ENCODE measurements at regions not wholly inside any gene's neighbourhood (a gene's known extent, or its start where the extent isn't known, plus 50 kb on each side); places are given as distances from the start of the nearest gene placed in this dataset.
"Not testable (repeated sequence)": the region's sequence is repeated elsewhere in the genome, so short reads cannot be mapped to it uniquely, and the experiment has no call there.

- DNase-seq = no peak
Observed at GRCh38 chr14:43143106-43143505, 1364.0 kb downstream of the FSCB start.

- no peak for DNase-seq
Observed at GRCh38 chr14:43141636-43142191, 1365.4 kb downstream of the FSCB start.

- no peak for DNase-seq
Observed at GRCh38 chr14:43140453-43140852, 1366.6 kb downstream of the FSCB start.

- no peak for DNase-seq
Observed at GRCh38 chr14:43135877-43136411, 1371.1 kb downstream of the FSCB start.

- no peak for DNase-seq
Observed at GRCh38 chr14:43132441-43132840, 1374.6 kb downstream of the FSCB start.

DNA sequence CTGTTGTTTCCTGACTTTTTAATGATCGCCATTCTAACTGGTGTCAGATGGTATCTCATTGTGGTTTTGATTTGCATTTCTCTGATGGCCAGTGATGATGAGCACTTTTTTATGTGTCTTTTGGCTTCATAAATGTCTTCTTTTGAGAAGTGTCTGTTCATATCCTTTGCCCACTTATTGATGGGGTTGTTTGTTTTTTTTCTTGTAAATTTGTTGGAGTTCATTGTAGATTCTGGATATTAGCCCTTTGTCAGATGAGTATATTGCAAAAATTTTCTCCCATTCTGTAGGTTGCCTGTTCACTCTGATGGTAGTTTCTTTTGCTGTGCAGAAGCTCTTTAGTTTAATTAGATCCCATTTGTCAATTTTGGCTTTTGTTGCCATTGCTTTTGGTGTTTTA, 1378.7 kb downstream of the FSCB start:
- DNase-seq = not testable (repeated sequence)

- DNase-seq = not testable (repeated sequence)
Observed at GRCh38 chr14:43127874-43128273, 1379.2 kb downstream of the FSCB start.

GRCh38 chr14:43123544-43123943, 1383.5 kb downstream of the FSCB start:
- no peak for DNase-seq

DNA sequence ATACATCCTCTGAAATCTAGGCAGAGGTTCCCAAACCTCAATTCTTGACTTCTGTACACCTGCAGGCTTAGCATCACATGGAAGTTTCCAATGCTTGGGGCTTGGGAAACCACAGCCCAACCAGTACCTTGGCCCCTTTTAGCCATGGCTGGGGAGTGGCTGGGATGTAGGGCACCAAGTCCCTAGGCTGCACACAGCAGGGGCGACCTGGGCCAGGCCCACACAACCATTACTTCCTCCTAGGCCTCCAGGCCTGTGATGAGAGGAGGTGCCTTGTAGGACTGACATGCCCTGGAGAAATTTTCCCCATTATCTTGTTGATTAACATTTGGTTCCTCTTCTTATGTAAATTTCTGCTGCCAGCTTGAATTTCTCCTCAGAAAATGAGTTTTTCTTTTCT, 1387.4 kb downstream of the FSCB start:
- no peak for DNase-seq

- DNase-seq = no peak
Observed at GRCh38 chr14:43116341-43116740, 1390.7 kb downstream of the FSCB start.

DNA sequence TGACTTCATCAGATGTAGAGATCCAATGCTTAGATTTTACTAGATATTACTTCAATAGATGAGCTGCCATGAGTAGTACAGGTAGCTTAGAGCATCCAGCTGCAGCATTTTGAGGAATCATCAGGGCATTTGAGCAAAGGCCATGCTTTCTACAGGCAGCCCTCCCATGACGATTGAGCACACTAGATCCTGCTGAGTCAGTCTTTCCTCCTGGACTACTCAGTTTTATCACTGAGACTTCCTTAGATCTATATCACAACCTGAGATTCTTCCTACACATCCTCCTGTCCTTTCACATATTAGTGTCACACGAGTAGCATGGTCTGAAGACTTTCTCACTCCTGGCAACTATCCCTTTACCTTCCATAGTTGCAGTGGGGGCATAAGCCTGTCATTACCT, 1401.8 kb downstream of the FSCB start:
- no peak for DNase-seq

DNA sequence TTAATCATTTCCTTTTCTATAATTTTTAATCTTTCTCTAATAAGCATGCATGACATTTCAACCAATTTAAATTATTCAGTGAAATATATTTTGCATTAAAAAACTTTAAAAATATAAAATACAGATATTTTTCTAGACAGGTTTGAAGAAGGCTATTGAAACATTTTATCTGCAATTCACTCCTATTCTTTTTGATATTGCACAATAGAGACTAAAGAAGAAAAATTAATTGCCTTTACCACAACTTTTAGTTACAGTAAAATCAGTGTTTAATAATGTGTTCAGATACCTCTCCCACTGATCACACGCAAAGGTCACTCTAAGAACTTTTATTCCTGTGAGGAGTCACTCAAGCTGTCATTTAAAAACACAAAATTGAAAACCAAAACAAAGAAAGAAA, 1416.7 kb downstream of the FSCB start:
- no peak for DNase-seq

GRCh38 chr14:43087666-43088065, 1419.4 kb downstream of the FSCB start:
- DNase-seq = no peak

DNA sequence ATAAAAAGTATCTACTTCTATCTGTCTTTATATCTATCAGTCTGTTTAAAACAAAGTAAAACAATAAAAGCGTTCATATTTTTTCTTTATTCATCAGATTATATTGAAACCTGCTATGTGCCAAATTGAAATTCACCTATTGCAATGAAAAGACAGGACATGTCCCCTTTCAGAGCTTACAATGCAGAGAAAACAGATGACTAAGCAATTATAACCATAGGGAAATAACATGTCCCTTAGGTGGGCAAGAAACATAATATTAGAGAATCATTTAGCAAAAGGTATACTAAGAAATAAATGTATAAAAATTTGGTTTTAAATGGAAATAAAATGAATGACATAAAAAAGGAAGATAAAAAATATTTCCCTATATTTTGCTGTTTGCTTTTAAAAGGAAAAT, 1421.3 kb downstream of the FSCB start:
- DNase-seq = no peak

- DNase-seq = not testable (repeated sequence)
Observed at GRCh38 chr14:43067372-43067771, 1439.7 kb downstream of the FSCB start.

DNA sequence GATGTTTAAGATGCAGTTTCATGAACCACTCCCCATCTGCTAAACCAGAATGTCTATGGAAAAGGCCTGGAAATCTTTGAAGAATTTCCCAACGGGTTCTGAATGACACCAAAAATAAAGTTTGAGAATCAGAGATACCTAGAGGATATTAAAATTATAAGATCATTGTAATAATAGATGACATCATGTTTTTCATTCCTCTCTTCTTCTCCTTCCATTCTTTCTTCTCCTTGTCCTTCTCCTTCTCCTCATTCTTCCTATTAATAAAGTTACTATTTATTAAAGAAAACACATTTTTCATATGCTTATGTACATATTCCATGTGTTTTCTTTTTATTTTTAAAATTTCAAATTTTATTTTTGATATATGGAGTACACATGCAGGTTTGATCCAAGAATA, 1449.4 kb downstream of the LRFN5 start:
- DNase-seq = no peak

DNA sequence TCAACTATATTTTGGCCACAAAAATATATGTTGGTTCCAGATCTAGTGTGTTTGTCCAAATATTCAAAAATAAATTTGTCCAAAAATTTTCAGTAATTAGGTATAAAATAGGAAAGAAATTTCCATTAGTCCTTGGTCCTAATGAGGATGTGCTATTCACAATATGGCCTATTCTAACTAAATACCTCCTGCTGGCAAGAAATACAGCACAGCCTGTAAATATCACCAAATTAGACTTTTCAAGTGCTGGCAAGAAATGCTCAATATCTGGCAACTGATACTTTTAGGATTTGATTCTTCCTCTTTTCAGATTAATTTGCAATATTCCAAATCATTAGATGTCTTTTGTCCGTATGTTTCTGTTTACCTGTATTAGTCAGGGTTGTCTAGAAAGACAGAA, 1446.2 kb downstream of the LRFN5 start:
- no peak for DNase-seq

GRCh38 chr14:43043850-43044249, 1437.2 kb downstream of the LRFN5 start:
- DNase-seq = no peak

DNA sequence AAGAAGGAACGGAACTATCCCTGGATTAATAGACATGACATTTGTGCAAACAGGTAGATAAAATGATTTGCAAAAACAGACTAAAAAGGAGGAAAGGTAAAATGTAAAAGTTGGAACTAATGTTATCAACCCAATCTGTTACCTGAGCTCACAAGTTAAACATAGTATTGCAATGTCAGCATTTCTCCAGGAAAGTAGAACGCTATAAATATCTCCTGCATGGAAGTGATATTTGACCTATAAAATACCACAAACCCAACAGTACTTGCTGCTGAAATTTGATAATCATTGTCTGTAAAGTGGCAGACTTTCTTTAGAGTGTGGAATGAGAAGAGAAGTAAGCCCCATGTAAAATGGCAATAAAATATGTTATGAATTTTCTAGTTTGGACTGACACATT, 1435.7 kb downstream of the LRFN5 start:
- no peak for DNase-seq

DNA sequence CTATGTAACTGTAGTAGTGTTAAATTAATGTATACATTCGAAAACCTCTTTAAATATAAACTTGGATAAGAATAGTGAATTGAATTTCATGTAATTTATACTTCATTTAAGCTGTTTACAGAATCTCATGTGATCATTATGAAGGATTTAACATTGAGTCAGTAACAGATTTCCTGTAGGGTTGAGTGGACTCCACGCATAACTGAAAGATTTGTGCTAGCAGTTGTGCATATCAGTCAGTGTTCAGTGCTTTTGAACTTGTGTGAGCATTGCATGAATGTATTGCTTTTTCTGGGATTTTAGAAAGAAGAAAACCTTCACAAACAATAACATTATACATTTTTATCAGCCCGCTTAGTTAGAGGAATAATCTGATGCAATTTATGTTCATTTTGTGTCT, 1435.3 kb downstream of the LRFN5 start:
- no peak for DNase-seq

GRCh38 chr14:43041207-43041606, 1434.5 kb downstream of the LRFN5 start:
- no peak for DNase-seq

- no peak for DNase-seq
Observed at GRCh38 chr14:43039881-43040280, 1433.2 kb downstream of the LRFN5 start.

- no peak for DNase-seq
Observed at GRCh38 chr14:43031598-43031997, 1424.9 kb downstream of the LRFN5 start.

GRCh38 chr14:43022094-43022800, 1415.6 kb downstream of the LRFN5 start:
- DNase-seq = no peak

GRCh38 chr14:43019826-43020225, 1413.2 kb downstream of the LRFN5 start:
- DNase-seq = no peak

All from stimulated activated CD4-positive, alpha-beta T cell treated with anti-CD3 and anti-CD28 coated beads, Interleukin-4, amount 100 ng/mL, for 4 hours (primary cell).